Stimulated activated CD4-positive, alpha-beta T cell treated with anti-CD3 and anti-CD28 coated beads, Interleukin-2, amount 100 ng/mL, for 24 hours (primary cell): ENCODE measurements at regions not wholly inside any gene's neighbourhood (a gene's known extent, or its start where the extent isn't known, plus 50 kb on each side); places are given as distances from the start of the nearest gene placed in this dataset.

Experiments
- DNase-seq, 2 donors: peaks; one replicate each; pipeline ENCODE4 v3.0.0-alpha.2; 2020

- no peak for DNase-seq
Observed at GRCh38 chr3:88586121-88586640, 436.4 kb downstream of the C3orf38 start.

DNA sequence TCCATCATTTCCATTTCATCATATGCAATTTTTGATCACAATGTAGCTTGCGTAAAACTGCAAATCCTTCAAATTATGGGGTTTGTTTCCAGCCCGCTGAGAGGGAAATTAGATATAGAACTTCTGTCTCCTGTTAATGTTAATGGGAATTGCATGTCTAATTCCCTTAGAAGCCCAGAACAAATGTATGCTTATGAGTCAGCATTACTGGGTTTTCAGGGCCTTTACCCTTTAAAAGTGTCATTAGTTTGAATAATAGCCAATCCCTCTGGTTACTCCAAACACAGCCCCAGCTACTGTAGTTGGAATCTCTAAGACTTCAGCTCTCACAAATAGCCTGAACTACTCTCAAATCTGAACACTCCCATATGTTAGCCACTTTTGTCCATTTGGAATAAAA, 439.4 kb downstream of the C3orf38 start:
- no peak for DNase-seq

DNA sequence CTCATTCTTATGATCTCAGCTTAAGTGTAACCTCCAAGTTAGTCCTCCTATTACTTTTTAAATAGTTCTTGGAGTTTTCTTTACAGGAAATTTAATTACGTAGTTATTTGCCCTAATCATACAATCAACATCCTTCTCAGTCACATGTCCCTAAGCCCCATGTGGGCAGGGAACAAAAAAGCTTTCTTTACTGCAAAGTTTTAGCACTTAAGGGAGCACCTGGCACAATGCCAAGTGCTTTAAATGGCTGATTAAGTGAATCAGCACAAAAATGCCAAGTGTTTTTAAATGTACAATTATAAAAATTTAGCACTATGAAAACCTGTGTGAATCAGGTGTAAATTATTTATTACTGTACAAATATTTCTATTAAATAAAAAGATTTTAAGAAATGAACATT, 445.3 kb downstream of the C3orf38 start:
- no peak for DNase-seq

- DNase-seq: no peak
Observed at GRCh38 chr3:88596451-88596850, 446.7 kb downstream of the C3orf38 start.

- DNase-seq: no peak
Observed at GRCh38 chr3:88610820-88611219, 461.1 kb downstream of the C3orf38 start.

DNA sequence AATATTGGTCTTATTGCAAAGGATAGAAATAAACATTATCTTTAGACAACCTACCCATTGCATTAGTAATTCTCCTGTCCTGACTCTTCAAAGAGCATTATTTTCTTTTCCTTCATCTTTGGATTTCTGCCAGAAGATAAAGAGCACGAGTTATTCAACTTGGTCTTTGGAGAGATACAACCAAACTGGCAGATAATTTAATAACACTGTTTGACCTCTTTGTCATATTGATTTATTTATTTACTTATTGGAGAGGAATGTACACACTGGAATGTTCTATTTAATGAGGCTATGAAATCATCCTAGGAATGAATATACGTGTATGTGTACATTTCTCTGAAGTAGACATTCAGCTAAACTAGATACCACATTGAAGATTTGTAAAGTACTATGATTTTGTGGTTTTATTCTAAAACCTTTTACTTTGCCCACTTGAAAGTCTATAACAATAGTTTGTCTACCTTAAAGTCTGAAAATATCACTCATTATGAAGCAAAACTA, 462.1 kb downstream of the C3orf38 start:
- no peak for DNase-seq

DNA sequence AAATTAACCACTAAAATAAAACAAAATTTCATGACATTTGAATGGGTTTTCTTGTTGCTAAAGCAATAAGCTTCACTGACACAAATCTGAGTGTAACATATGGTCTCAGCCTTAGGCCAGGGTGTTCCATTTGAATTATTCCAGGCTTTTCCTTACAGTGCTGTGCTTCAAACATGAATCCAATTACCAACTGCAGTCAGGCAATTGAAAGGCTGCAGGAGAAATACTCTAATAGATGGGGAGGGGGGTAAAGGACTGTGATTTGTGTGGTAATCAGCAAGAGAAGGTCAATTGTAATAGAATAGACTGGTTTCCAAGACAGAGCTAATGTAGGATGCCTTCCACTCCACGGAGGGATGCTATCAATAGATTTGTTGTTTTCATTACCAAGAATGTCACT, 466.7 kb downstream of the C3orf38 start:
- DNase-seq: no peak

DNA sequence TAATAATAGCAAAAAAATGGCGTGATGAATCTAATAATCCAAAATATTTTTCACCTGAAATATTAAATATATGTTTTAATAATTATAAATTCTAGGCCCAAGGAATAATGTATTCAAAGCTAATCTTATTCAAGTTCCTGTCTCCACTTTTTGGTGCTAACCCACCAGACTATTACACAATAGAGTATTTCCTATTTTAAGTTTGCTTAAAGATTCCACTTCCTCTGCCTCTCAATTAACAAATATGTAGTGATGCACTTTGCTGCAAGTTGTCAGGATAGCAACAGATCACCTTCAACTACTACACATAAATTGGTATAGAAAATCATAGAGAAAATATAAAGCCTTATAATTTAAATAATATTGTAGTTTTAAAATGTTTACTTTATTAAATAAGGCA, 467.5 kb downstream of the C3orf38 start:
- DNase-seq: no peak

DNA sequence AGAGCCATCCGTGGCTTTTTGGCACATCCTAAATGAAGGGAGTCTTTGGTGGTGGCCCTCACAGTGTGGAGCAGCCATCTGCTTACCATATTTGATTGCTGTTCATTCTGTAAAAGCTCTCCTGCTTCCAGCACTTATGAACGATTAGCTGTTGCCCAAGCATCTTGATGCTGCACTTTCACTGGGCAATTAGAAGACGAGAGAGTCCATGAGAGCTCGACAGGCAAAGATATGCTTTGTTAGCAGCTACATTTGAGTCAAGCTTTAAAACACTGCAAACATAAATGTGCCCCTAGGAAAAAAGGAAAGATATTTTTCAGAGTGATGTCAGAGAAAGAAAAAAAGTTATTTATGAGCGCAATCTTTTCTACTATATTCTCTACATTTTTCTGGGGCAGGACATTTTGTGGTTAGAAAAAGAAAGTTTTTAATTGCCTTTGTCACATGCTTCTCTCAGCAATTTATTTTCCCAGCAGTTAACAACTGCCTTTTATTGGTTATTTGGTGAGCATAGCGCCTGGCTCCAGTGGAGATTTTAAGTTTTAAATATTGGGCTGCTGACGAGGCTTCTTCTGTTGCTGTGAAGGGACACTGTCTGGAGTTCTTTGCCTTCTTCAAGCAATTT, 468.4 kb downstream of the C3orf38 start:
- no peak for DNase-seq

DNA sequence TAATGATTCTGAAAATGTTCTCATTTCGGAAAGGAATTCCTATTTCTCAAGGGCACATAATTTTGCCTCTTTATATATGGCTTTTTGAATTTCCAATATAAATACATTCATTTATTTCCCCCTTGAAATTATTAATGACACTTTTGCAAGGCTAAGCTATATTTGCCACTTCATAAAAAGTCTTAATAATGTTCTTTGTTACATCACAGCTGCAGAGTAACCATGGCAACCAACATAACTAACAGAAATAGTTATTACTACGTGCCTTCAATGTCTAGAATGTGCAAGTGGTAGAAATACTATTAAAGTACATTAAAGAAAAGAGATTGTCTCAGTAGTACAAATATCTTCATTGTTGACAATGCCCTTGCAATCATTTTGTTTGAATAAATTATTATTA, 471.8 kb downstream of the C3orf38 start:
- DNase-seq: no peak

GRCh38 chr3:88623709-88624108, 473.9 kb downstream of the C3orf38 start:
- no peak for DNase-seq

GRCh38 chr3:88626456-88627120, 476.8 kb downstream of the C3orf38 start:
- no peak for DNase-seq

DNA sequence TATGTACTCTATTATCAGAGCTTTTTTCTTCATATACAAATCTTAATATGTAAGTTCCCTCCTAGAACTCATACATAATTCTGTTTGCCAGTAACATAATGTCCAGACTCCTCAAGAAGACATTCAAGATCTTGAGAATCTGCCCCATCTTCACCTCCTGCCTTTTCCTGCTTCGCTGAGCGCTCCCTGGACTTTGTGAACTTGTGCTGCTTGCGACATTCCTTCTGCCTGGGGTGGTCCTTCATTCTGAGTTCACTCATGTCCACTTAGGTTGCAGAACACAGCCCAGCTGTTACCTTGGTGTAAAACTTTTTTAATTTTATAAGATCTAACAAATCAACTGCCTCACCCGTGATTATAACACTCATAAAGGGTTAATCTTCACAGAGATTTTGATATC, 478.5 kb upstream of the EPHA3 start:
- no peak for DNase-seq

GRCh38 chr3:88632226-88632625, 475.2 kb upstream of the EPHA3 start:
- DNase-seq: no peak

GRCh38 chr3:88640581-88640980, 466.8 kb upstream of the EPHA3 start:
- DNase-seq: no peak

DNA sequence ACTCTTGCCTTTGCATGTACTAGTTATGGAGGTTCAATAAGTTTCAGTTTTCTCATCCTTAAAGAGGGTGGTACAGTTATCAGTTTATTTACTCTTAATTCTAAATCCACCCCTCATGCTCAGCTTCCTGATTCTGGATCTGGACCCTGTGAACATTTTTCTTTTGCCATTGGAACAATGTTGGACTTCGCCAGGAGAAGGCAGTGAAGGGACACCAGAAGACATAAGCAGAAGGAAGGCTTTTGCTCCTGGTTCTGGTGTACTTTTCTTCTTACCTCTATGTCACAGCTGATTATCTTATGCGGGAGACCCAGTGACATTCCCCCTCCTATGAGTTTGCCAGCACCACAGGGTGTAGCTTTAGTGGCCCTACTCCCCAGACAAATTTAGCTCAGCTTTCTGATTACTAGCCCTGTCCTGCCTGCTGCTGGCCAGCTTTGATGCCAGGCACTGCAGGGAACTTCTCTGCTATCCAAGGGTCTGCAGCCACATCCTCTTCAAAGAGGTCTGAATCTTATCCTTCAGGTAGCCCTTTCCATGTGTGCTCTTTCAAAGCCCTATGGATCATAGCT, 466.3 kb upstream of the EPHA3 start:
- DNase-seq: no peak

- DNase-seq: no peak
Observed at GRCh38 chr3:88657459-88657858, 450.0 kb upstream of the EPHA3 start.

GRCh38 chr3:88661433-88661824, 446.0 kb upstream of the EPHA3 start:
- no peak for DNase-seq

GRCh38 chr3:88668180-88668579, 439.2 kb upstream of the EPHA3 start:
- no peak for DNase-seq

GRCh38 chr3:88671573-88671972, 435.8 kb upstream of the EPHA3 start:
- DNase-seq: no peak

- no peak for DNase-seq
Observed at GRCh38 chr3:88677298-88677697, 430.1 kb upstream of the EPHA3 start.

GRCh38 chr3:88678747-88679146, 428.7 kb upstream of the EPHA3 start:
- no peak for DNase-seq

DNA sequence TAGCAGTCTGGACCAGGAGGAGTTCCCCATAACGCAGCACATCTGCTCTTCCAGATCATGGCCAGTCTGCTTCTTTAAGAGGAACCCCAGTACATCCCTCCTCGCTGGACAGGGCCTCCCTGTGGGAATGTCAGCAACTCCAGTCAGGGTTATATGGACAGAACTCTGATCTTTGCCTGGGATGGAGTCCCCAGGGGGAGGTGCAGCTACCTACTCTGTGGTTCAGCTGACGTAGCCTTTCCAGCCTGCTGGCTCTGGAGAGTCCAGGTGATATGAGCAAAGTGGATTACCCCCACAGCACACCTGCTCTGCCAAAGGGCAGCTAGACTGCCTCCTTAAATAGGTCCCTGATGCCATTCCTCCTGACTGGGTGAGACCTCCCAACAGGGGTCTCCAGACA, 417.1 kb upstream of the EPHA3 start:
- DNase-seq: no peak

DNA sequence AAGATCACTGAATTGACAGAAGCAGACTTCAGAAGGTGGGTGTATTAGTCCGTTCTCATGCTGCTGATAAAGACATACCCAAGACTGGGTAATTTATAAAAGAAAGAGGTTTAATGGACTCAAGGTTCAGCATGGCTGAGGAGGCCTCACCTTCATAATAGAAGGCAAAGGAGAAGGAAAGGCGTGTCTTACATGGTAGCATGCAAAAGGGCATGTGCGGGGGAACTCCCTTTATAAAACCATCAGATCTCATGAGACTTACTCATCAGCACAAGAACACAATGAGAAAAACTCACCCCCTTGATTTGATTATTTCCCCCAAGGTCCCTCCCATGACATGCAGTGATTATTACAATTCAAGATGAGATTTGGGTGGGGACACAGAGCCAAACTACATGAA, 416.3 kb upstream of the EPHA3 start:
- DNase-seq: no peak
